Lower leg skin (tissue), 4 donors: ENCODE measurements at regions not wholly inside any gene's neighbourhood (a gene's known extent, or its start where the extent isn't known, plus 50 kb on each side); places are given as distances from the start of the nearest gene placed in this dataset.

Experiments
- DNase-seq, 2 donors: peaks; one replicate each; pipeline ENCODE4 v3.0.0-alpha.2; 2019; ENCODE audit warnings: low spot score in 2 of 2
- H3K4me3 ChIP-seq: fragments of 200-600 bp; sonication (generic); 2 replicates; pipeline ENCODE4 v1.5.1; 2017; ENCODE audit warnings: mild to moderate bottlenecking, low read depth; ENCODE audit not compliant: poor library complexity, severe bottlenecking
- POLR2A ChIP-seq, 2 donors: fragments of 450-650 bp; IDR thresholded peaks; one replicate each; pipeline ENCODE4 v1.6.1; 2016 to 2017; ENCODE audit warnings: antibody characterized with exemption in 2 of 2, mild to moderate bottlenecking in 1 of 2, moderate library complexity in 1 of 2
- WGBS, 2 donors: methylation state at CpG; one replicate each; pipeline ENCODE4 v1.1.5; 2018; 5-methylcytosine and 5-hydroxymethylcytosine counted together
- intact Hi-C: fragments of 100-400 bp; cut with DNase I; formaldehyde crosslinking; loops from one replicate; pipeline ENCODE4 v1.15.0; 2023; ENCODE audit warnings: low total_unique reads
- TF ChIP-seq, protein P1 (sequence below), 3 donors: fragments of 450-650 bp; IDR thresholded peaks; one replicate each; pipeline ENCODE4 v1.5.1; 2016; ENCODE audit warnings: antibody characterized with exemption in 3 of 3, mild to moderate bottlenecking in 3 of 3, moderate library complexity in 2 of 3

DNA sequence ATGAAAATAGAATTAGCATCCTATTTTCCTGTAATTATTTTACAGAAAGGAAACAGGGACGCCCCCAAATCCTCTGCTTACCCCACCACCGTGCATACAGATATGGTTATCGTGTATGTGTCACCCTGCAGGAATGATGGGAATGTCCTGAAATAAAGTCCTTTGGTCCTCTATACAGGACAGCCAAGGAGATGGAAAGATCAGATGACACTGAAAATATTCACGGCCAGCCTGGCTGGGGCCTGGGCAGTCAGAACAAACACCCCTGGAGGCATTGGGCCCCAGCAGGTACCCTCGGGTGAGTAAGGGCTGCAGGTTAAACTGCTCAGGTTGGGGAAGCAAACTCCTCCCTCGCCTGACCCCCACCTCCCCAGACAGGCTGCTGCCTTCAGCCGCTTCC lies 368.0 kb downstream of the FOXL1 start:
- DNase-seq = no peak
- no peak overlapping the region for H3K4me3 ChIP-seq
- intact Hi-C loops = no loop called here
- TF ChIP-seq, protein P1, sequence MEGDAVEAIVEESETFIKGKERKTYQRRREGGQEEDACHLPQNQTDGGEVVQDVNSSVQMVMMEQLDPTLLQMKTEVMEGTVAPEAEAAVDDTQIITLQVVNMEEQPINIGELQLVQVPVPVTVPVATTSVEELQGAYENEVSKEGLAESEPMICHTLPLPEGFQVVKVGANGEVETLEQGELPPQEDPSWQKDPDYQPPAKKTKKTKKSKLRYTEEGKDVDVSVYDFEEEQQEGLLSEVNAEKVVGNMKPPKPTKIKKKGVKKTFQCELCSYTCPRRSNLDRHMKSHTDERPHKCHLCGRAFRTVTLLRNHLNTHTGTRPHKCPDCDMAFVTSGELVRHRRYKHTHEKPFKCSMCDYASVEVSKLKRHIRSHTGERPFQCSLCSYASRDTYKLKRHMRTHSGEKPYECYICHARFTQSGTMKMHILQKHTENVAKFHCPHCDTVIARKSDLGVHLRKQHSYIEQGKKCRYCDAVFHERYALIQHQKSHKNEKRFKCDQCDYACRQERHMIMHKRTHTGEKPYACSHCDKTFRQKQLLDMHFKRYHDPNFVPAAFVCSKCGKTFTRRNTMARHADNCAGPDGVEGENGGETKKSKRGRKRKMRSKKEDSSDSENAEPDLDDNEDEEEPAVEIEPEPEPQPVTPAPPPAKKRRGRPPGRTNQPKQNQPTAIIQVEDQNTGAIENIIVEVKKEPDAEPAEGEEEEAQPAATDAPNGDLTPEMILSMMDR (IDR thresholded peaks at IDR 0.05) = no peak
- no peak for TF ChIP-seq POLR2A (IDR thresholded peaks at IDR 0.05)
- WGBS, 2 donors = 54 to 55% methylated on average over 7 of the region's 7 CpGs

DNA sequence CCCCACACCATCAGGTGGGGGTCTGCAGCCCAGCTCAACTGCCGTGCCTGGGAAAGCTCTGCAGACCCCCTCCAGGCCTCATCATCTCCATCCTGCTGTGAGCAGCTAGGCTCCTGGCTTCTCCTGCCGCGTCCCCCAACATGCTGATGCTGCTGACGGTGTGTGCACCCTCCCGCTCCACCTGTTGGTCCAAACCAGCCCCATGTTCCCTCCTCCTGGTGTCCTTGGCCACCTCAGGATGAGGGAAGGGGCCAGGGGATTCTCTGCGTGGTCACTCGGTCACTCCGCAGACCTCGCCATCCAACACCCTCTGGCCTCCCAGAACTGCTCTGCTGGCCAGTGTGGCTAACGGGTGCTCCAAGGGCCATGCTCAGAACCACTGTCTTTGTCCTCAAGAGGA lies 368.6 kb downstream of the FOXL1 start:
- intact Hi-C loops = no loop called here
- H3K4me3 ChIP-seq = no peak overlapping the region
- no peak for DNase-seq
- WGBS, 2 donors = 92 to 94% methylated on average over 10 of the region's 10 CpGs
- TF ChIP-seq, protein P1 (IDR thresholded peaks at IDR 0.05) = no peak
- TF ChIP-seq POLR2A (IDR thresholded peaks at IDR 0.05) = no peak

DNA sequence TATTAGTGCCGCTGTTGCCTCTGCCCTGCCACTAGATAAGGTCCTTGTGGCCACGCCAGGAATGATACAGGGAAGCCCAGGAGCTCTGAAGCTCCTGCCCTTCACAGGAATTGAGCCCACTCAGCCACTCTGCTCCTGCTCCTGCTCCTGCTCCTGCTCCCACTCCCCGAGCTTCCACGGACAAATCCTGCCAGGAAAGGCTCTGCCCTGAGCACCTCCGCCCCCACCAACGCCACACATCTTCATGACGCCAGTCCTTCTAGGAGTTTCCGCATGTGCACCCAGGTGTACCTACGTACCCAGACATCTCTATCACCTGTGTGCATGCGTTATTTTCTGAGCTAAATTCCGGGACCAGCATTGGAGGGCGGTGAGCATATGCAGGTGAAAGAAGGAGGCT lies 369.1 kb downstream of the C16orf95 start:
- TF ChIP-seq, protein P1 (IDR thresholded peaks at IDR 0.05) = no peak
- no peak for TF ChIP-seq POLR2A (IDR thresholded peaks at IDR 0.05)
- no peak overlapping the region for H3K4me3 ChIP-seq
- 81 to 89% methylated on average over 12 of the region's 12 CpGs for WGBS, 2 donors
- intact Hi-C loops = no loop called here
- no peak for DNase-seq

DNA sequence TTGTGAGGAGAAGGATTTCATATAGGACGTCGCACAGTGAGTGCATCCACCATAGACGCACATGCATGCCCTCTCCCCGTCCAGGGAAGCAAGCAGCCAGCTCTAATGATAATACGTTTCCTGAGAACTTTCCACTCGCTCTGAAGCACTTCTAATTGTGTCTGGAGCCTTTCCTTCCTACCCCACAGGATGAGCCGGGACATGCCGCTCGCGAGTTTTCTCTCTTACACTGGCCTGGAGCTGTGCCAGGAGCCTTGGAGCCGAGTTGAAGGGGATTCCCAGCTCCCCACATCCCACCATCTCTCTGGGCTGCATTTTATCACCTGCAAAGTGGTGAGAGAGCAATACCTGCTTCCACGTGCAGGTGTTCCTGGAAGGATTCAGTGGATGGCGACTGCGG lies 368.1 kb downstream of the C16orf95 start:
- intact Hi-C loops = no loop called here
- H3K4me3 ChIP-seq = no peak overlapping the region
- no peak for TF ChIP-seq POLR2A (IDR thresholded peaks at IDR 0.05)
- TF ChIP-seq, protein P1 (IDR thresholded peaks at IDR 0.05) = no peak
- DNase-seq = no peak
- 46 to 48% methylated on average over 14 of the region's 14 CpGs for WGBS, 2 donors

DNA sequence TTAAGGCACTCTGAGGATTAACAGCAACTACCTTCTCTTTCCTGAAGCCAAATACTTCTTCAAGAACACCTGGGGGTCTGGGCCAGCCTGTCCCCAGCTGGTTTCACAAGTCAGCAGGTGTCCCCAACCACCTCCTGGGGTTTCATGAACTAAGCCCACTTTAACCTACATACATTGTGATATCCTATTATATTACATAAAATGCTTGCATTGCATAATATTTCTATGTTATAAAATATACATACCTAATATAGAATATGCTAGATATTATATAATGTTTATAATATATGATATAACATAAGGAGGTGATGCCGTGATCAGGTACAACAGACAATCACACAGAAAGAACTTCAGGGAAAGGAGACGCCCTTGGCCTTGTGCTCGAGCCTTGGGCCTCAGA lies 367.6 kb downstream of the C16orf95 start:
- no peak for TF ChIP-seq POLR2A (IDR thresholded peaks at IDR 0.05)
- TF ChIP-seq, protein P1 (IDR thresholded peaks at IDR 0.05) = no peak
- no peak overlapping the region for H3K4me3 ChIP-seq
- no peak for DNase-seq
- intact Hi-C loops = no loop called here
- WGBS, 2 donors = 86% methylated on average over 3 of the region's 3 CpGs

DNA sequence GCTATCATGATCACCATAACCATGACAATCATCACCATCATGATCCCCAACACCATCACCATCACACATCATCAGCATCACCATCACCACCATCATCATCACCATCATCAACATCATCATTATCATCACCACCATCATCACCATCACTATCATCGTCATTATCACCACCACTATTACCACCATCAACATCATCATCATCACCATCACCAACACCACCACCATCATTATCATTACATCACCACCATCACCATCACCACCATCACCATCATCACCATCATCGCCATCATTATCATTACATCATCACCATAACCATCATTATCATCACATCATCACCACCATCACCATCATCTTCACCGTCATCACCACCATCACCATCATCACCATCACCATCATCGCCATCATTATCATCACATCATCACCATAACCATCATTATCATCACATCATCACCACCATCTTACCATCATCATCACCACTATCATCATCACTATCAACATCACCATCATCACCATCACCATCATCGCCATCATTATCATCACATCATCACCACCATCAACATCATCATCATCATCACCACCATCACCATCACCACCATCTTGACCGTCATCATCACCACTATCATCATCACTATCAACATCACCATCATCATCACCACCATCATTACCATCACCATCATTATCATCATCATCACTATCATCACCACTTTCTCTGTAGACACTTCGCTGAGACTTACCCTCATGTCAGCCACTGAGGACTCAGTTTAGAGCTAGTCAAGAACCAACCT lies 366.0 kb downstream of the C16orf95 start:
- no peak for DNase-seq
- no peak overlapping the region for H3K4me3 ChIP-seq
- TF ChIP-seq, protein P1 (IDR thresholded peaks at IDR 0.05) = peak in 1 of 3 donors; percentile 33
- no peak for TF ChIP-seq POLR2A (IDR thresholded peaks at IDR 0.05)
- intact Hi-C loops = no loop called here
- WGBS, 2 donors = 93 to 97% methylated on average over 7 of the region's 7 CpGs
